Trophoblast cell (in vitro differentiated cells and primary cell): ENCODE measurements at regions not wholly inside any gene's neighbourhood (a gene's known extent, or its start where the extent isn't known, plus 50 kb on each side); places are given as distances from the start of the nearest gene placed in this dataset.

Experiments
- DNase-seq, 2 donors: peaks; one replicate each; pipeline ENCODE4 v3.0.0-alpha.2; 2016
- H2AFZ ChIP-seq: 2 replicates; pipeline ENCODE4 v1.6.1; 2013; ENCODE audit warnings: low read length, moderate library complexity, mild to moderate bottlenecking; ENCODE audit not compliant: insufficient read depth, poor library complexity
- H2AK5ac ChIP-seq: 2 replicates; pipeline ENCODE4 v1.6.1; 2013; ENCODE audit warnings: mild to moderate bottlenecking, low read length
- H2BK120ac ChIP-seq: 2 replicates; pipeline ENCODE4 v1.6.1; 2013; ENCODE audit warnings: low read length, mild to moderate bottlenecking, moderate library complexity; ENCODE audit not compliant: insufficient read depth, poor library complexity
- H2BK12ac ChIP-seq: 2 replicates; pipeline ENCODE4 v1.6.1; 2013; ENCODE audit warnings: mild to moderate bottlenecking, low read length, moderate library complexity
- H2BK5ac ChIP-seq: 2 replicates; pipeline ENCODE4 v1.6.1; 2013; ENCODE audit warnings: low read length, low read depth, moderate library complexity, mild to moderate bottlenecking; ENCODE audit not compliant: poor library complexity
- H3K14ac ChIP-seq: 2 replicates; pipeline ENCODE4 v1.6.1; 2013; ENCODE audit warnings: mild to moderate bottlenecking, low read length
- H3K18ac ChIP-seq: 2 replicates; pipeline ENCODE4 v1.6.1; 2013; ENCODE audit warnings: mild to moderate bottlenecking, low read length
- H3K23ac ChIP-seq: 2 replicates; pipeline ENCODE4 v1.6.1; 2013; ENCODE audit warnings: low read length
- H3K27ac ChIP-seq: 2 replicates; pipeline ENCODE4 v1.5.1; 2013; ENCODE audit warnings: low read depth, mild to moderate bottlenecking, inconsistent platforms, low read length, moderate library complexity
- H3K27me3 ChIP-seq: 2 replicates; pipeline ENCODE4 v1.6.1; 2013; ENCODE audit warnings: inconsistent platforms, mild to moderate bottlenecking, low read length, moderate library complexity; ENCODE audit not compliant: insufficient read depth
- H3K36me3 ChIP-seq, 2 experiments: 1 replicate in 1 of 2; 2 replicates in 1 of 2; pipeline ENCODE4 v1.6.1; 2013; ENCODE audit warnings: low read length in 2 of 2, mild to moderate bottlenecking in 2 of 2, moderate library complexity in 1 of 2; ENCODE audit not compliant: insufficient read depth in 2 of 2, control insufficient read depth in 1 of 2
- H3K4ac ChIP-seq: 2 replicates; pipeline ENCODE4 v1.6.1; 2013; ENCODE audit warnings: low read depth, mild to moderate bottlenecking, low read length, moderate library complexity
- H3K4me1 ChIP-seq, 2 experiments: 1 replicate in 1 of 2; 2 replicates in 1 of 2; pipeline ENCODE4 v1.6.1; 2013; ENCODE audit warnings: low read length in 2 of 2, mild to moderate bottlenecking in 2 of 2, moderate library complexity in 1 of 2; ENCODE audit not compliant: insufficient read depth in 2 of 2, control insufficient read depth in 1 of 2
- H3K4me2 ChIP-seq: 2 replicates; pipeline ENCODE4 v1.6.1; 2013; ENCODE audit warnings: inconsistent platforms, mild to moderate bottlenecking, low read length, moderate library complexity
- H3K4me3 ChIP-seq: 2 replicates; pipeline ENCODE4 v1.5.1; 2013; ENCODE audit warnings: mild to moderate bottlenecking, low read depth, low read length, inconsistent platforms
- H3K79me1 ChIP-seq: one replicate; pipeline ENCODE4 v1.6.1; 2013; ENCODE audit warnings: low read length
- H3K79me2 ChIP-seq: 2 replicates; pipeline ENCODE4 v1.6.1; 2013; ENCODE audit warnings: low read length, mild to moderate bottlenecking; ENCODE audit not compliant: control insufficient read depth, insufficient read depth, poor library complexity
- H3K9ac ChIP-seq: 2 replicates; pipeline ENCODE4 v1.6.1; 2013; ENCODE audit warnings: mild to moderate bottlenecking, low read length
- H3K9me3 ChIP-seq: 2 replicates; pipeline ENCODE4 v1.6.1; 2013; ENCODE audit warnings: low read depth, mild to moderate bottlenecking, control low read depth, inconsistent platforms, low read length; ENCODE audit not compliant: insufficient read depth
- H4K12ac ChIP-seq: 2 replicates; pipeline ENCODE4 v1.6.1; 2013; ENCODE audit warnings: low read depth, mild to moderate bottlenecking, low read length, moderate library complexity
- H4K8ac ChIP-seq: 2 replicates; pipeline ENCODE4 v1.6.1; 2013; ENCODE audit warnings: low read depth, mild to moderate bottlenecking, low read length, moderate library complexity
- H4K91ac ChIP-seq: one replicate; pipeline ENCODE4 v1.6.1; 2013; ENCODE audit warnings: low read depth, mild to moderate bottlenecking, low read length, moderate library complexity
- WGBS: extraction: QIAGEN DNeasy Blood & Tissue Kit; methylation state at CpG from one replicate; pipeline ENCODE4 v1.1.7; 2013; ENCODE audit warnings: missing lambda C conversion rate; ENCODE audit not compliant: insufficient read length, insufficient coverage; ENCODE audit errors: extremely low coverage; 5-methylcytosine and 5-hydroxymethylcytosine counted together

DNA sequence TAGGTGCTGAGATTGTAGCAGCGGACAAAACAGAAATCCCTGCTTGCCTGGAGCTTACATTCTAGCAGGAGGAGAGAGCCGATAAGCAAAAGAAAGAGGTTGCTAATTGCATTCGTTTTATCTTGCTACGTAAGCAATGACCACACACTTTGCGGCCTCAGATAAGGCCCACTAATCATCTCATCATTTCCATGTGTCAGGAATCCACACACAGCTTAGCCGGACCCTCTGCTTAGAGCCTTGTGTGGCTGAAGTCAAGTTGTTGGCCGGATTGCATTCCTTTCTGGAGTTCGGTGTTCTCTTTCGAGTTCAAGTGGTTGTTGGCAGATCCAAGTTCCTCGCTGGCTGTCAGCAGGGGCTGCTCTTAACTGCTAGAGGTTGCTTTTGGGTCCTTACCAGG, 101.6 kb downstream of the CHST1 start:
- Histone ChIP-seq H2AK5ac (no peak overlapping the region), H3K23ac (no peak overlapping the region), H3K27me3 (no peaks in the 10 kb centered on the region), H3K4me1 (no peaks in the 10 kb centered on the region), H3K36me3 (no peaks in the 10 kb centered on the region), H3K79me2 (no peaks in the 10 kb centered on the region), H3K18ac (no peak overlapping the region), H2BK5ac (no peak overlapping the region), H3K4ac (no peak overlapping the region), H3K27ac (no peak overlapping the region), H4K8ac (no peak overlapping the region), H2AFZ (no peak overlapping the region), H2BK120ac (no peak overlapping the region), H3K9me3 (no peaks in the 10 kb centered on the region), H2BK12ac (no peak overlapping the region), H3K79me1 (no peaks in the 10 kb centered on the region), H3K9ac (no peak overlapping the region), H4K12ac (no peak overlapping the region), H4K91ac (no peak overlapping the region), H3K4me2 (no peak overlapping the region), H3K4me3 (no peak overlapping the region), H3K14ac (no peak overlapping the region)
- WGBS: no CpG with 5 or more reads among the region's 10 CpGs
- DNase-seq: no peak

- H2AK5ac ChIP-seq: no peak overlapping the region
- no peaks in the 10 kb centered on the region for H3K4me1 ChIP-seq
- H4K91ac ChIP-seq: no peak overlapping the region
- H3K9me3 ChIP-seq: peaks cover under 1% of the 10 kb centered on the region
- H3K4ac ChIP-seq: no peak overlapping the region
- no peak overlapping the region for H3K23ac ChIP-seq
- no peak overlapping the region for H3K18ac ChIP-seq
- no peaks in the 10 kb centered on the region for H3K27me3 ChIP-seq
- no peaks in the 10 kb centered on the region for H3K79me1 ChIP-seq
- H3K14ac ChIP-seq: no peak overlapping the region
- H4K8ac ChIP-seq: no peak overlapping the region
- DNase-seq: no peak
- no peak overlapping the region for H4K12ac ChIP-seq
- no peak overlapping the region for H2AFZ ChIP-seq
- H2BK120ac ChIP-seq: no peak overlapping the region
- no peak overlapping the region for H2BK5ac ChIP-seq
- no peak overlapping the region for H3K9ac ChIP-seq
- WGBS: no CpG with 5 or more reads among the region's 2 CpGs
- H3K36me3 ChIP-seq: no peaks in the 10 kb centered on the region
- H3K4me2 ChIP-seq: no peak overlapping the region
- no peak overlapping the region for H3K4me3 ChIP-seq
- no peaks in the 10 kb centered on the region for H3K79me2 ChIP-seq
- H3K27ac ChIP-seq: no peak overlapping the region
- no peak overlapping the region for H2BK12ac ChIP-seq
Measured at GRCh38 chr11:45563171-45563570, 102.3 kb downstream of the CHST1 start.

GRCh38 chr11:45560913-45561281, 104.5 kb downstream of the CHST1 start:
- Histone ChIP-seq H3K27ac (no peak overlapping the region), H2AK5ac (no peak overlapping the region), H3K9me3 (peaks cover 2% of the 10 kb centered on the region), H3K4me3 (no peak overlapping the region), H3K4me1 (no peaks in the 10 kb centered on the region), H3K79me2 (no peaks in the 10 kb centered on the region), H3K79me1 (no peaks in the 10 kb centered on the region), H3K23ac (no peak overlapping the region), H3K4me2 (no peak overlapping the region), H3K14ac (no peak overlapping the region), H2BK5ac (no peak overlapping the region), H2BK120ac (no peak overlapping the region), H3K4ac (no peak overlapping the region), H2AFZ (no peak overlapping the region), H4K8ac (no peak overlapping the region), H3K9ac (no peak overlapping the region), H4K12ac (no peak overlapping the region), H2BK12ac (no peak overlapping the region), H3K18ac (no peak overlapping the region), H3K27me3 (no peaks in the 10 kb centered on the region), H3K36me3 (no peaks in the 10 kb centered on the region), H4K91ac (no peak overlapping the region)
- WGBS: no CpG with 5 or more reads among the region's 12 CpGs
- no peak for DNase-seq

GRCh38 chr11:45560155-45560912, 105.1 kb downstream of the CHST1 start:
- Histone ChIP-seq H4K12ac (no peak overlapping the region), H3K18ac (no peak overlapping the region), H3K27me3 (no peaks in the 10 kb centered on the region), H2BK5ac (no peak overlapping the region), H3K23ac (no peak overlapping the region), H3K9me3 (peaks cover 2% of the 10 kb centered on the region), H4K8ac (no peak overlapping the region), H2AK5ac (no peak overlapping the region), H3K4me3 (no peak overlapping the region), H2AFZ (no peak overlapping the region), H3K14ac (no peak overlapping the region), H4K91ac (no peak overlapping the region), H2BK12ac (no peak overlapping the region), H3K36me3 (no peaks in the 10 kb centered on the region), H3K4ac (no peak overlapping the region), H3K79me2 (no peaks in the 10 kb centered on the region), H3K79me1 (no peaks in the 10 kb centered on the region), H3K4me2 (no peak overlapping the region), H3K9ac (no peak overlapping the region), H3K27ac (no peak overlapping the region), H3K4me1 (no peaks in the 10 kb centered on the region), H2BK120ac (no peak overlapping the region)
- WGBS: no CpG with 5 or more reads among the region's 10 CpGs
- no peak for DNase-seq
